Gastroesophageal sphincter (tissue), 3 donors: ENCODE measurements at regions not wholly inside any gene's neighbourhood (a gene's known extent, or its start where the extent isn't known, plus 50 kb on each side); places are given as distances from the start of the nearest gene placed in this dataset.

Experiments used
- CTCF ChIP-seq, 4 experiments: fragments of 200-600 bp in 2 of 4; fragments of 450-650 bp in 2 of 4; sonication (generic) in 1 of 4; IDR thresholded peaks; one replicate each; pipeline ENCODE4 v1.5.1; 2017 to 2019; ENCODE audit warnings: antibody characterized with exemption in 4 of 4, mild to moderate bottlenecking in 2 of 4, moderate library complexity in 2 of 4
- POLR2A ChIP-seq, 2 donors: fragments of 450-650 bp; IDR thresholded peaks; one replicate each; pipeline ENCODE4 v1.6.1; 2017; ENCODE audit warnings: antibody characterized with exemption in 2 of 2, mild to moderate bottlenecking in 2 of 2, moderate library complexity in 1 of 2
- POLR2AphosphoS5 ChIP-seq: sonication (generic); formaldehyde crosslinking; IDR thresholded peaks from one replicate; pipeline ENCODE4 v1.6.1; 2017; ENCODE audit warnings: antibody characterized with exemption

GRCh38 chr15:26314577-26314976, 451.4 kb upstream of the ATP10A start:
- TF ChIP-seq POLR2AphosphoS5 (no peak), POLR2A (IDR thresholded peaks at IDR 0.05) (no peak), CTCF (IDR thresholded peaks at IDR 0.05) (no peak)
